ENCODE measurements at regions not wholly inside any gene's neighbourhood (a gene's known extent, or its start where the extent isn't known, plus 50 kb on each side); places are given as distances from the start of the nearest gene placed in this dataset.

- no peak overlapping the region for H3K4me3 ChIP-seq (replicated peaks in 1 of 2; ENCODE audit: low read depth in 2 of 2, low read length in 2 of 2)
- peak in 1 of 2 donors; percentile 60 for DNase-seq (ENCODE audit: low read depth in 2 of 2)
- TF ChIP-seq CTCF (IDR thresholded peaks at IDR 0.05; ENCODE audit: low read depth, low read length): no peak
These were observed 53.8 kb upstream of the PSEN2 start for GRCh38 chr1:226816576-226816975.

DNA sequence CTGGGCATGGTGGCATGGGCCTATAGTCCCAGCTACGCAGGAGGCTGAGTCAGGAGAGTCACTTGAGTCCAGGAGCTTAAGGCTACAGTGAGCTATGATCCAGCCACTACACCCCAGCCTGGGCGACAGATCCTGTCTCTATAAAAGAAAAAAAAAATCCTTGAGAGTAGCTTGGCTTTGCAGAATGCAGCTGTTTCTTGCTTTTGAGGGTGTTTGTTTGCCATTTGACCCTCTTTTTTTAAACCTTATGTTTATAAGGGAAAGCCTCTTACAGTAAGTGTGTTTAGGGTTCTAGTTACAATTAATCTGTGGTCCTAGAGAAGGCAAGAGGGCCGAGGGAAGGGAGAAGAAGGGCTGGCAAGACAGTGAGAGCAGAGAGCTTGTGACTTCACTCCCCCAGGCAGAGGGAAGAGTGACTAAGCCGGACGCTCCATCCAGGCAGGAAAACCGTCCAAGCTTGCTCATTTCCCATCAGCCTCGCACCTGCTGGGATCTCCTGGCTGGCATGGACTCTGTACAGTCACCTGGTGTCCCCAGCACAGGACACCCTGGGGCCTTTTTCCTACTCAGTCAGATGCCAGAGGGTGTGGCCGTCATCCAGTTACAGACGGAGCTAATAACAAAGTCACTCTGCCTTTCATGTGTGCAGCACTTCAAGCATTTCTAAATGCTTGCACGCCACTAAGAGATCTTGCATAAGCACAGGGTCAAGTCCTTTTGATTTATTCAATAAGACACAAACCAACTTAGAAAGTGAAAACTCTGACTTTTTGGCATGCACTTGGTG is 55.5 kb upstream of the PSEN2 start:
- no peak for TF ChIP-seq CTCF (IDR thresholded peaks at IDR 0.05; ENCODE audit: low read depth, low read length)
- DNase-seq (ENCODE audit: low read depth in 2 of 2): peak; percentile 67 to 82
- no peak overlapping the region for H3K4me3 ChIP-seq (replicated peaks in 1 of 2; ENCODE audit: low read depth in 2 of 2, low read length in 2 of 2)

GRCh38 chr1:226813671-226814591 is 56.5 kb upstream of the PSEN2 start:
- no peak overlapping the region for H3K4me3 ChIP-seq (replicated peaks in 1 of 2; ENCODE audit: low read depth in 2 of 2, low read length in 2 of 2)
- DNase-seq (ENCODE audit: low read depth in 2 of 2): no peak
- no peak for TF ChIP-seq CTCF (IDR thresholded peaks at IDR 0.05; ENCODE audit: low read depth, low read length)

- no peak for DNase-seq (ENCODE audit: low read depth in 2 of 2)
- H3K4me3 ChIP-seq (replicated peaks in 1 of 2; ENCODE audit: low read depth in 2 of 2, low read length in 2 of 2): no peak overlapping the region
- no peak for TF ChIP-seq CTCF (IDR thresholded peaks at IDR 0.05; ENCODE audit: low read depth, low read length)
These were observed 59.7 kb upstream of the PSEN2 start for GRCh38 chr1:226810681-226811080.

DNA sequence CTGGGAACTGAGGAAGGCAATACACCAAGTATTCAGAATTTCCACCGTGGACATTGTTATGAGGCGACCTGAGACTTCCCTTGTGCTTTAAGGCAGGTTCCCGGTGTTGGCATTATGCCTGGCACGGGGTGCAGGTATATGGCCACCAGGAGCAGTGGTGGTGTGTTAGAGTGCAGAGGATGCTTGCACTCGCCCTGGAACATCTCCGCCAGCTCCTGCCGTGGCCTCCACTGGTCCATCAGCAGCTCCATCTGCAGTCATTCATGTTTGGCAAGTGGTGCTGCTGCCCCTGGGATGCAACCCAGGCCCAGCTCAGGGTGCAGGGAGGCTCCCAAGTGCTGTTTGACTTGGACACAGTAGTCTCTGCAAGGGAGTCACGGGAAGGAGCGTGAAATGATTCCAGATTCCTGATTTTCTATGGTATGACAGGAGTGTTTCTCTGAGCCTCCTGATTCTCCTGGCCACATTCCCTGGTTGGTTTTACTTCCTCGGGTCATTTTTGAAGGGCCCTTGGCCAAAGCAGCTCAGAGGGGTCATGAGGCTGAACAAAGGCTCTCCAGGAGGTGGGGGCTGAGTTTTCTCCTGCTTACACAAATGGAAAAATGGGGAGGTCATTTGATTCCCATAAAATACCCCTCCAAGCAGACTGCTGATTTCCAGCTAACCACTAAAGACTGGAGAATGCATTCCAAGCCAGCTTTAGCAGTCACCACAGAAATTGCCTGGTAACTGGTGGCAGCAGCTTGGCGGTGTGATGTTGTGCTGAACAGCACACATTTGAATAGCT is 60.4 kb upstream of the PSEN2 start:
- no peak overlapping the region for H3K4me3 ChIP-seq (replicated peaks in 1 of 2; ENCODE audit: low read depth in 2 of 2, low read length in 2 of 2)
- TF ChIP-seq CTCF (IDR thresholded peaks at IDR 0.05; ENCODE audit: low read depth, low read length): no peak
- DNase-seq (ENCODE audit: low read depth in 2 of 2): no peak

GRCh38 chr1:226808501-226808900 is 61.9 kb upstream of the PSEN2 start:
- no peak for DNase-seq (ENCODE audit: low read depth in 2 of 2)
- TF ChIP-seq CTCF (IDR thresholded peaks at IDR 0.05; ENCODE audit: low read depth, low read length): no peak
- no peak overlapping the region for H3K4me3 ChIP-seq (replicated peaks in 1 of 2; ENCODE audit: low read depth in 2 of 2, low read length in 2 of 2)
